IPS-20b (cell line): ENCODE measurements at regions not wholly inside any gene's neighbourhood (a gene's known extent, or its start where the extent isn't known, plus 50 kb on each side); places are given as distances from the start of the nearest gene placed in this dataset.
"Not testable (repeated sequence)": the region's sequence is repeated elsewhere in the genome, so short reads cannot be mapped to it uniquely, and the experiment has no call there.

Experiments
- H3K27ac ChIP-seq: one replicate; pipeline ENCODE4 v1.5.1; 2013; ENCODE audit warnings: low read length
- H3K27me3 ChIP-seq: 2 replicates; pipeline ENCODE4 v1.6.1; 2013; ENCODE audit warnings: mild to moderate bottlenecking, low read length, inconsistent platforms; ENCODE audit not compliant: insufficient read depth
- H3K36me3 ChIP-seq: 2 replicates; pipeline ENCODE4 v1.6.1; 2013; ENCODE audit warnings: low read depth, mild to moderate bottlenecking, inconsistent platforms, low read length, moderate library complexity; ENCODE audit not compliant: insufficient read depth
- H3K4me1 ChIP-seq: 2 replicates; pipeline ENCODE4 v1.6.1; 2013; ENCODE audit warnings: mild to moderate bottlenecking, control low read depth, inconsistent platforms, low read length, moderate library complexity; ENCODE audit not compliant: insufficient read depth
- H3K4me3 ChIP-seq: 2 replicates; pipeline ENCODE4 v1.5.1; 2013; ENCODE audit warnings: mild to moderate bottlenecking, low read length, inconsistent platforms
- H3K9ac ChIP-seq: 2 replicates; pipeline ENCODE4 v1.6.1; 2013; ENCODE audit warnings: low read depth, mild to moderate bottlenecking, inconsistent platforms, low read length, moderate library complexity
- H3K9me3 ChIP-seq: 2 replicates; pipeline ENCODE4 v1.6.1; 2013; ENCODE audit warnings: mild to moderate bottlenecking, low read depth, low read length, inconsistent platforms; ENCODE audit not compliant: insufficient read depth

DNA sequence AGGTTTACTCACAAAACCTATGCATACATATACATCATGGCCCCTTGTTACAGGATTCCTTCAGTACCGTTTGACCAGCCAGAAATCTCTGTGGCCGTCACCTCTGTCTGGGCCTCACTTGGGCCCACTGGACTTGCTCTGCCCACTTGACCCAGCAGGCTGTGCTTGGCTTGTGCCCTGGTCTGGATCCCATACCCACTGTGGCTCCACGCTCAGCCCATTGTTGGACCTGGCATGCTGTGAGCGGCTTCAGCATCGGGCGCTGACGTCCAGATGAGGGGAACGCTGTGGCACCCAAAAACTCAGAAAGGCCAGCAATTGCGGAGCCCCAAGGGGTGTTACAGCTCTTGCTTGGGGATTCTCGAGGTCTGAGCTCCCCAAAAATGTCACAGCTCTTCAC is 733.6 kb downstream of the PLOD2 start:
- no peaks in the 10 kb centered on the region for H3K4me1 ChIP-seq
- H3K9ac ChIP-seq = no peak overlapping the region
- no peak overlapping the region for H3K27ac ChIP-seq

DNA sequence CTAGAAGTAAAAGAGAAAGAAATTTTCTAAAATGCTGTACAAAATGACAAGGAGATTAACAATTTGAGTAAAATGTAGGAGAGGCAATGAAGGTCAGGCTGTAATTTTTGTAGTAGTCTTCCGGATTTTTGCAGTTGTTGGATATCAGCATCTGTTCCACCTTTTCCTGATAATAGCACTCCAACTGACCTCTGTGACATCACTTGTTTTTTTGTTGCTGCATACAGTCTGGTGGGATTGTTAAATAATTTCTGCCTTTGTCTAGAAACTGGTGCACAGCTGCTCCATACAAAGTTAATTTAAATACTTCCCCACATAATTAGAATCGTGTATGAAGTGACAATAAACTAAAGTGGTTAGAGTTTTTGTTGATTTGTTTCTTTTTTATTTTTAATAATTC is 731.4 kb downstream of the PLOD2 start:
- no peak overlapping the region for H3K4me3 ChIP-seq
- H3K4me1 ChIP-seq = no peaks in the 10 kb centered on the region
- no peaks in the 10 kb centered on the region for H3K36me3 ChIP-seq
- no peak overlapping the region for H3K9ac ChIP-seq
- no peak overlapping the region for H3K27ac ChIP-seq
- H3K9me3 ChIP-seq = no peaks in the 10 kb centered on the region
- H3K27me3 ChIP-seq = no peaks in the 10 kb centered on the region

More for the DNA sequence above, 733.6 kb downstream of the PLOD2 start:
- H3K4me3 ChIP-seq = no peak overlapping the region
- no peaks in the 10 kb centered on the region for H3K36me3 ChIP-seq
- H3K27me3 ChIP-seq = no peaks in the 10 kb centered on the region
- H3K9me3 ChIP-seq = no peaks in the 10 kb centered on the region

DNA sequence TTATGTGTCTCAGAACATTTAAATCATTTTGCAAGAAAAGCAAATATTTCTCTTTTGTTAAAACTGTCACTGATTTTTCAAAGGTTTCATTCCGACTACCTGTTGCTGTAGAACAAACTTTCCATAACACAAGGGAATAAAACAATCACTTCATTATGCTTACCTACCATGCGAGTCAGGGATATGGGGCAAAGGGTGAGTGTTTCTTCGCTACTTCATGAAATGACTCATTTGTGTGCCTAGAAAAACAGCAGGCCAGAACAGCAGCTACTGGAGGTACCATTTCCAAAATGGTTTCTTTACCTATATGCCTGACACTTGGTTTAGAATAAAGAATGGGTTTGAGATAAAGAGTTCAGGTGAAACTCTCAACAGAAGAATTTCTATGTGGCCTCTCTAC is 712.5 kb downstream of the PLOD2 start:
- Histone ChIP-seq H3K4me3 (no peak overlapping the region), H3K36me3 (no peaks in the 10 kb centered on the region), H3K4me1 (no peaks in the 10 kb centered on the region), H3K27me3 (no peaks in the 10 kb centered on the region), H3K9me3 (no peaks in the 10 kb centered on the region), H3K27ac (no peak overlapping the region), H3K9ac (no peak overlapping the region)

DNA sequence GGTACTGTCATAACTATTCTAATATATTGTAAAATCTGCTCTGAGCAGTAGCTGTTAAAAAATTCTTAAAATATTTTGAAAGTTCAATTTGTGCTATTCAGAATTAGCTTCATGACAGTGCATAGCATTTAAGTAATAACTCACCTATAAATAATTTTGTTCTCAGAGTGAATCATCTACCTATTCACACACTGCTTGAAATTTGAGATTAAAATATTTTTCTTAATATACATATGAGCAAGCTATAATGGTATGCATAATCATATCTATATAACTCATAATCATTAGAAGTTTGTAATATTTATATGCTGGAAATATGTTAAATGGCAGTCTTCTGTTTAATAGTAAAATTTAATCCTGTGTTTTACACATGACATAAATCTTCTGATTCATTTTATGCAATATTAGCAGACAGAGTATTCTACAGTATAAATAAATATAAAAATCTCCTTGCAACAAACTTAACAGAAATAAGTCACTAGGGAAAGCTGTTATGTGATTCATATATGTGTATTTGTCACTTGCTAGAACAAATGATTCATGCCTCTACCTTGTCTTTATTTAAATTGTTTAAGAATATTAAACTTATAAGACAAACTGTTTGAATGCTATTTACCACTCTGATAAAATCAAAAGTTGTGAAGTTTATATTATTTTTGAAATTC is 710.8 kb downstream of the PLOD2 start:
- H3K4me1 ChIP-seq = no peaks in the 10 kb centered on the region
- no peak overlapping the region for H3K9ac ChIP-seq
- H3K9me3 ChIP-seq = no peaks in the 10 kb centered on the region
- H3K27ac ChIP-seq = no peak overlapping the region
- no peaks in the 10 kb centered on the region for H3K36me3 ChIP-seq
- no peaks in the 10 kb centered on the region for H3K27me3 ChIP-seq
- no peak overlapping the region for H3K4me3 ChIP-seq

DNA sequence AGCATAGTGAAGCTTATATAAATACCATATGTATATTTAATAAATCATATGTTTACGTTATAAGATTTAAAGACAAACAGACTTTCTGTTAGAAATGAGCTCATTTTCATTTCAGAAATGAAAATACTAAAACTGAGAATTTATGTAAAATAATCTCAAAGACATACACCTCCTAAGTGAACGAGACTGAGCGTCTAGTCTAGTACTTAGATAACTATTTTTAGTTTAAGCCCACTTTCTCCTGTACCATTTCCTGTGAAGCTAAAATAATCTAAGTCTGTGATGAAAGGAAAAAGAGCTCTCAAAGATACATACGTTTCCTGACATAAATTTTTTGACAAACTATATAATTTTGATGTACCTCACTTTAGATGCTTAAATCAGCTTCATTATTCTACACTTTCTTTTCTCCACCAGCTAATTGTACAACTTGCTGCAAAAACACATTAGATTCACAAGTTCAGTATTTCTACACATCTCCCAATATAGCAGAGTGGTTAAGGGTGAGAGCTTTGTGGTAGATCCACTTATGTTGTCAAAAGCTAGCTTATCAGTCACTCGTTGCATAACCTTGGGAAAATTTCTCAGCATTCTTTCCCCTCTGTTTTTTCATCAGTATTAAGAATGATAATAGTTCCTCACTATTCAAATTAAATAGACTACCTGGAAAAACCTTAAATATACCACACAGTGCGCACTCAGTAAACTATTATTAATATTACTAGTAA is 703.0 kb downstream of the PLOD2 start:
- no peak overlapping the region for H3K9ac ChIP-seq
- no peaks in the 10 kb centered on the region for H3K9me3 ChIP-seq
- H3K27ac ChIP-seq = no peak overlapping the region
- H3K4me1 ChIP-seq = no peaks in the 10 kb centered on the region
- no peaks in the 10 kb centered on the region for H3K27me3 ChIP-seq
- H3K4me3 ChIP-seq = no peak overlapping the region
- H3K36me3 ChIP-seq = no peaks in the 10 kb centered on the region

DNA sequence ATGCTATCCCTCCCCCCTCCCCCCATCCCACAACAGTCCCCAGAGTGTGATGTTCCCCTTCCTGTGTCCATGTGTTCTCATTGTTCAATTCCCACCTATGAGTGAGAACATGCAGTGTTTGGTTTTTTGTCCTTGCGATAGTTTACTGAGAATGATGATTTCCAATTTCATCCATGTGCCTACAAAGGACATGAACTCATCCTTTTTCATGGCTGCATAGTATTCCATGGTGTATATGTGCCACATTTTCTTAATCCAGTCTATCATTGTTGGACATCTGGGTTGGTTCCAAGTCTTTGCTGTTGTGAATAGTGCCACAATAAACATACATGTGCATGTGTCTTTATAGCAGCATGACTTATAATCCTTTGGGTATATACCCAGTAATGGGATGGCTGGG is 701.3 kb downstream of the PLOD2 start:
- not testable (repeated sequence) for H3K27me3 ChIP-seq, H3K4me3 ChIP-seq, H3K36me3 ChIP-seq, H3K27ac ChIP-seq, H3K9me3 ChIP-seq, H3K4me1 ChIP-seq, H3K9ac ChIP-seq

DNA sequence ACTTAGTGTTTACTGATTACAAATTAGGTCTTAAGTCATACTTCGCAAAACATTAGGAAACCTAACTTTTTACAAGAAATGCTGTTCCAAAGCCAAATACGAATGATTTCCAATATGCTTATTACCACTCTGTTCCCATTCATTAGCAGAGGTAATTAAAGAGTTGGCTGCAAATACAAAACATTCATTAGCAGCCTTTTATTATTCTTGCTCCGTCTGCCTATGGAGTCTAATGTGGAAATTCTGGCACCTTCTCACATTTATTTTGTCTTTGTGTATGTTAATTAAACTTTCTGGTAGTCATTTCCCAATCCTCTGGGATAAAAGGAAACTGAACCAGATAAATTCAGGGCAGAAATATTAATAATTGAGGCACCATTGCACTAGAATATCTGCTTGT is 689.0 kb downstream of the PLOD2 start:
- no peak overlapping the region for H3K9ac ChIP-seq

DNA sequence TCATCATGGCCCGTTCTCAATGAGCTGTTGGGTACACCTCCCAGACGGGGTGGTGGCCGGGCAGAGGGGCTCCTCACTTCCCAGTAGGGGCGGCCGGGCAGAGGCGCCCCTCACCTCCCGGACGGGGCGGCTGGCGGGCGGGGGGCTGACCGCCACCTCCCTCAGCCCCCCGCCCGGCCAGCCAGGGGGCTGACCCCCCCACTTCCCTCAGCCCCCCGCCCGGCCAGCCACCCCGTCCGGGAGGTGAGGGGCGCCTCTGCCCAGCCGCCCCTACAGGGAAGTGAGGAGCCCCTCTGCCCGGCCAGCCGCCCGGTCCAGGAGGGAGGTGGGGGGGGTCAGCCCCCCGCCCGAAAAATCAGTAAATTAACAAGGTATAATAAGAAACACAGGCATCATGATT is 678.2 kb downstream of the PLOD2 start:
- not testable (repeated sequence) for H3K27me3 ChIP-seq, H3K27ac ChIP-seq

More for the DNA sequence above, 689.0 kb downstream of the PLOD2 start:
- H3K9me3 ChIP-seq = no peaks in the 10 kb centered on the region
- no peaks in the 10 kb centered on the region for H3K4me1 ChIP-seq
- H3K4me3 ChIP-seq = no peak overlapping the region
- no peak overlapping the region for H3K27ac ChIP-seq
- no peaks in the 10 kb centered on the region for H3K36me3 ChIP-seq
- H3K27me3 ChIP-seq = no peaks in the 10 kb centered on the region

DNA sequence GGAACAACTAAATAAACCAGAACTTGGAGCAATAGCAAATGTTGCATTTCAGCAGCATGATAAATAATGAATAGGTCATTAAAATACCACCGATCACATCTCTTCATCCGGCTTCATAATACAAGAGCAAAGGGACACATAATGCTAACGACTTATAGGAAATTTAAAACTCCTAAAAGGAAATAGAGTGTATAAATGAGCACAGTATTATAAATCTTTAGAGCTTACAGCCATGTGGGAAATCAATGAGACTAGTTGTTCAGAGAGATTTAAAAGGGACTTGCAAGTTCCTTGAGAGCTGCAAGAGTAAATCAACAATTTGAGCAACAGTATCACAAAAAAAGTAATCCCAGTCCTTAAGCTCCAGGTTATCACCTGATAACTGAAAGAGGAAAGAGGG is 677.0 kb downstream of the PLOD2 start:
- Histone ChIP-seq H3K27ac (no peak overlapping the region), H3K9me3 (peaks cover 4% of the 10 kb centered on the region; the same call in 1 of the 2 replicates), H3K4me3 (no peak overlapping the region), H3K4me1 (no peaks in the 10 kb centered on the region), H3K27me3 (no peaks in the 10 kb centered on the region), H3K36me3 (no peaks in the 10 kb centered on the region), H3K9ac (no peak overlapping the region)

More for the DNA sequence above, 678.2 kb downstream of the PLOD2 start:
- H3K9me3 ChIP-seq, H3K9ac ChIP-seq, H3K4me3 ChIP-seq, H3K36me3 ChIP-seq, H3K4me1 ChIP-seq: not testable (repeated sequence)

DNA sequence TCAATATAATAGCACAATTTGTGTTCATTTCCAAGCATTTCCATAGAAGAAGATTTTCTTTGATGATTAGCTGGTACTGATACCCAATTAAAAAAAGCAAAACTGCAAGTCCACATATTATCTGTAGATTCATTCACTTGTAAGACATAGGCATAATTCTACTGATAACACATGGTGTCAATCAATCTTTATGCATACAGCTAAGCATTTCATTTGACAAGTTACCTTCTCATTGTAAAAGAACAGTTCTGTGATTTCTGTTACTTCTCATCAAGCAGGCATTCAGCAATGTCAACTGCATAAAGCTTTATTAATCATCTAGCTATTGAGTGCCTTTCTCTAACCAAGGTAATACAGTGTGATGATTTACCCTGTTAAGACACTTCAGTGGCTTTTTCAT is 672.0 kb downstream of the PLOD2 start:
- H3K9me3 ChIP-seq = no peaks in the 10 kb centered on the region
- no peak overlapping the region for H3K27ac ChIP-seq
- H3K4me3 ChIP-seq = no peak overlapping the region
- H3K9ac ChIP-seq = no peak overlapping the region
- peaks cover 6% of the 10 kb centered on the region; the same call in 1 of the 2 replicates for H3K4me1 ChIP-seq
- H3K36me3 ChIP-seq = no peaks in the 10 kb centered on the region
- H3K27me3 ChIP-seq = no peaks in the 10 kb centered on the region

DNA sequence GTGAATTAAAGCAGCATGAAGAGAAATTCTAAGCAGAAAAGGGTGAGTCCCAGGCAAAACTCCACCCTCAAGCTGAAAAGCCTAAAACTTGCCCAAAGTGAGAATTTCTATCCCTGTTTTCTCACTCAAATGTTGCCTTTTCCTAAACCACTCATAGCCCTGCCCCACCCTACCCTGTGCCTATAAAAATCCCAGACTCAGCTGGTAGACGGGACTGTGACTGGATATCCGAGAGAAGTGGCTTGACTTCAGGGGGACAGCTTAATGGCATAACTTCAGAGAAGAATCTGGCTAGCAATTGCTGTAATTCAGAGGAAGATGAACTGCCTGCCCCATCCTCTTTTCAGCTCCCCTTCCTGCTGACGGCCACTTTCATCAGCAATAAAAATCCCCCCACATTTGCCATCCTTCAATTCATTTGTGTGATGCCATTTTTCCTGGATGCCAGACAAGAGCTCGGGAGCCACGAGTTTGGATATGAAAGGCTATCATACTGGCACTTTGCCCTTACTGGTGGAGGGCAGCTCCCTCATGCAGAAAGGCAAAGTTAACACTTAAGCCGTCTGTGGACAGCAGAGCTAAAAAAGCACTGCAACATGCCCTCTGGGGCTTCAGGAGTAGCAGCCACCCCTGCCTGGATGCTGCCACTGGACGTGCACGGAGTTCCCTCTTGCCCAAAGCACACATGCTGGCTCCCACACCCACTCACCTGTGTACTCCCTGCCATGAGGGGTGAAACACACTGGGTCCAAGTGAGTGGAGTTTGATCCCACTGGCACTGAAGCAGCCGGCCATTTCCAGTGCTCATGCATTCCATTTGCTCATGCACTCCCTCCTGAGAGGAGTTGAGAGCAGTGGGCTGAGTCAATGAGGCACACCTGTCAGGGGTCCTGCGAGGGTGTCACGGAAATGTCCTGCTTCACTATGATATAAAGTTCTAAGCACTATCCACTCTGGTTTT is 670.6 kb downstream of the PLOD2 start:
- no peak overlapping the region for H3K4me3 ChIP-seq
- no peak overlapping the region for H3K27ac ChIP-seq
- peaks cover 6% of the 10 kb centered on the region; the same call in 1 of the 2 replicates for H3K4me1 ChIP-seq
- H3K36me3 ChIP-seq = no peaks in the 10 kb centered on the region
- no peaks in the 10 kb centered on the region for H3K9me3 ChIP-seq
- H3K9ac ChIP-seq = no peak overlapping the region
- H3K27me3 ChIP-seq = no peaks in the 10 kb centered on the region
